HG03575 (cell line): ENCODE measurements at regions not wholly inside any gene's neighbourhood (a gene's known extent, or its start where the extent isn't known, plus 50 kb on each side); places are given as distances from the start of the nearest gene placed in this dataset.

Experiments used
- ATAC-seq: cut with Tn5 transposase; IDR thresholded peaks from one replicate; pipeline ENCODE4 v1.9.1; 2021; ENCODE audit not compliant: unreplicated experiment, insufficient number of reproducible peaks, low FRiP score; ENCODE audit errors: extremely low read depth

DNA sequence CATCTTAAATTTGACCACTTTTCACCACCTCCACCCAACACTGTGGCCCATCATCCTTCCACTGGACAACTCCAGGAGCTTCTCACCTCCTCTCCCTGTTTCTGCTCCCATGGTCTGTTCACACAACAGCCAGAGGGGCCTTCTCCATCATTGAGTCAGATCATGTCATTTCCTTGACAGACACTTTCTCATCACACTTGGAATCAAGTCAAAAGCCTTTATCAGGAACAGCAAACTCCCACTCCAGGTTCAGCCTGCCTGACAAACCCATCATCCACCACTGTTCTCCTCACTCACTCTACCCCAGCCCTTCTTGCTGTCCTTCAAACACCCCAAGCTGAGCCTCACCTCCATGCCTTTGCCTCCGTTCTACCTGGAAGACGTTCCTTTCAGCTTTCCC lies 78.4 kb upstream of the ADRA1B start:
- ATAC-seq = no peak

DNA sequence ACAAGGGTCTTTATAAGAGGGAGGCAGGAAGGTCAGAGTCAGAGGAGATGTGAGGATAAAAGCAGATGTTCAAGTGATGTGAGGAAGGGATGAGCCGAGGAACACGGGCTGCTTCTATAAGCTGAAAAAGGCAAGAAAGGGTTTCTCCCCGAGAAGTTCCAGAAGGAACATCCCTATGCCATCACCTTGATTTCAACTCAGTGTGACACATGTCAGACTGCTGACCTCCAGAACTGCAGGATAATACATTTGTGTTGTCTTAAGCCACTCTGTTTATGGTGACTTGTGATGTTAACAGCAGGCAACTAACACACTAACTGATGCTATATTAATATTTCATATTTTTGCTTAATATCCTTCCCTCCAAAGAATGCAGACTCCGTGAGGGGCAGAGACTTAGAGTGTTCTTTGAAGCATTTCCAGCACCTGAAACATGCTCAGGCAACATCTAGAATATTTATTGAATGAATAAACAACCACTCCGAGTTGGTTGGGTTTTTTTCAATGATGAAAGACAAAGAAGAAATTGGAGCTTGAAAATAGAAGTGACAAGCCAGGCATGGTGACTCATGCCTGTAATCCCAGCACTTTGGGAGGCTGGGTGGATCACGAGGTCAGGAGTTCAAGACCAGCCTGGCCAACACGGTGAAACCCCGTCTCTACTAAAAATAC lies 77.6 kb upstream of the ADRA1B start:
- no peak for ATAC-seq

DNA sequence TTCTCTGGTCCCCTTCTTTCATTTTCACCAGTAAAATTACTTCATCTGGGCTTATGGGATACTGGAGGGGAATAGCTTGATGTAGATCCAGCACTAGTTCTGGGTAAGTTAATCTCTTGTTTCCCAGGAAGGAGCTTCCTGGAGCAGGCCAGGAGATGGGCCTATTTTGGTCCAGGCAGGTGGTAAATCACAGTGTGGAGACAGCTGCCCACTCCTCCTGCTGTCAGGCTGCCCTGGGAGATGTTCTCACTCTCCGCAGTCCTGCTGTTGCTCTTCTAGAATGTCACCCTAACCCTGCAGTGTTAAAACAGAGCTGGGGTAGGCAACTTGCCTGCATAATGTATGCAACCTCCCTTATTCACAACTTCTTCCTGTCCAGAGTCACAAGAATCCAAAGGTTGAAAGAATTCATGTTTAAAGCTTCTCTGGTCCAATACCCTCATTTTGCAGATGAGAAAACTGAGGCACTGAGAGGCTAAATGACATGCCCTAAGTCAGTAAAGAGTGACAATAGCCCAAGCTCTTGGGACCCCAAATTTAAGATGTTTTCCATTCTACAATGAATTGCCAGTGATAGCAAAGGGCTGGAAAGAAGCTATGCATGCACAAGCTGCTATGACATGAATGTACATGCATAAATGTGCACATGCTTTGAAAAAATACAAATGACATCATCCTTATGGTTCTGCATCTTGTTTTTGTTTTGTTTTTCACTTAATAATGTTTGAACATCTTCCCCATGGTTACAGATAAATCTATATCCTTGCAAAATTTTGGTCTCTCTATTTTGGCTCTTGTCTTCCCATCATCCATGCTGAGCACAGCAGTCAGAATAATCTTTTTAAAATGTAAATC lies 71.8 kb upstream of the ADRA1B start:
- ATAC-seq = no peak

DNA sequence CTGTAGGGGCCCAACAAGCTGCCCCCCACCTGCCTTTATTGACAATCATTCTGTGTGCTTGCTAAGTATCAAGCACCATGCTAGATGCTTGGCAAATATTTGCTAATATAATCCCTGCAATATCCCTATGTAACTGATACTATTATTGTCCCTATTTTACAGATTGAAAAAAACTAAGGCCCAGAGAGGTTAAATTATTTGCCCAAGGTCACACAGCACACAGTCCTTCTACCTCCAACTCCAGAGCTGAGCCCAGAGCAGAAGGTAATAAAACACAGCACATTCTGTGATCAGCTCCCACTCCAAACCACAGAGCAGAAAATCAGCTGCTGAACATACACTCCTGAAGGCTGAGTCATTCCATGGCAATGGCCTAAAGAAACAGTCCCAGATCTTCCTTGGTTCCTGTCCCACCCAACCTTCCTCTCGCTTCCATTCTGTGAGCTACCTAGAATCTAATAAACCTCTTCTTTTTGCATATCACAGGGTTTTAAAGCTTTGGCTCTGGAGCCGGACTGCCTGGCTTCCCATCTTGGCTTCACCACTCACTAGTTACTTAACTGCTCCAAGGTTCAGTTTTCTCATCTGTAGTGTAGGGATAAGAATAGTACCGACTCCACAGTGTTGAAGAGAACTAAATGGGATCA lies 66.7 kb upstream of the ADRA1B start:
- ATAC-seq = no peak

DNA sequence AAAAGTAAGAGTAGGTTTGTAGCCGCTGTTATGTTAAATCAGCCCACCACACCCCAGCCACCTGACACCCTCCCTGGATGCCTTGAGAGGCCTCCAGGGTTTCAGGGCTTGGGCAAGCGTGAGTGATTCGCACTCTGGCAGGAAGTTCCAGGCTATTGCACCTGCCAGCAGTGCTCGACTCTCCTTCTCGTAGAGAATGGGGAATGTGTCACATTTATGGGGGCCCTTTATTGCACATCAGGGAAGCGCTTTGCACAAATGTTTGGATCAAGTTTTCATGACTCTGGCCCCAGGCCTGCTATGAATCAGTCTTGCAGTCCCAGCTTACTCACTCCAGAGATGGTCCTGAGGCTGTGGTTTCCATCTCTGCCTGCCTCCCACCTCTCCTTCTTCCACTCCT lies 66.1 kb upstream of the ADRA1B start:
- ATAC-seq = no peak

DNA sequence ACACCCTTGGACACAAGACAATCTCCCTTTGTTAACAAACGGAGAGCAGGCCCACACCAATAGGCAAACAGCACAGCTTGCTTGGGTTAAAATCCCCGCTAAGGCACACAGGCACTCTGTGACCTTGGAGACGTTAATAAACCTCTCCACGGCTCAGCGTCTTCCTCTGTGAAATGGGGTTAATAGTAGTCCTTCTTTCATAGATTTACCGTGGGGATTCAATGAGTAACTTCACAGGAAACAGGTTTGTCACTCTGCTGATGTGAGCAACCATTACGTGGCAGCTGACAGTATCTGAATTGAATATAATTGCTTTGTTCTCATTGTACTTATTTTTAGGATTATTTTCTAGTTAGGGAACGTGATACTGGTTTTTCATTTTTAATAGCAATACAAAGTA lies 65.2 kb upstream of the ADRA1B start:
- no peak for ATAC-seq

DNA sequence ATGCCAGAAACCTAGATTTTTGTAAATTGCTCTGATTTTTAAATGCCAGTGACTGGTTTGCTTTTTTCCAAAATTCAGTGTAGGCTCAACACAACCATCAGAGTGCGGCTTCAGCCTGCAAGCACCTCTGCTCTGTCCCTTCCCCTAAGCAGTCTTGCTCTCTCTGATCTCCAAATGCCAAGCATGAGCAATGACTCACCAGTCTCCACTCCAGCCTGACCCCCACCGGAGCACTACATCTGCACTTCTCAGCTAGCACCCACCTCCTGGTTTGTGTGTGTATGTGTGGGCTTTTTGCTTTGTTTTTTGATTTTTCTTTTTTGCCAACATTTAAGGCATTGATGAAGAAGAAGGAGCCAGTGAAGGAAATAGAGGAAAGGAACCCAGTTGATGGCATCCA lies 61.4 kb upstream of the ADRA1B start:
- no peak for ATAC-seq

DNA sequence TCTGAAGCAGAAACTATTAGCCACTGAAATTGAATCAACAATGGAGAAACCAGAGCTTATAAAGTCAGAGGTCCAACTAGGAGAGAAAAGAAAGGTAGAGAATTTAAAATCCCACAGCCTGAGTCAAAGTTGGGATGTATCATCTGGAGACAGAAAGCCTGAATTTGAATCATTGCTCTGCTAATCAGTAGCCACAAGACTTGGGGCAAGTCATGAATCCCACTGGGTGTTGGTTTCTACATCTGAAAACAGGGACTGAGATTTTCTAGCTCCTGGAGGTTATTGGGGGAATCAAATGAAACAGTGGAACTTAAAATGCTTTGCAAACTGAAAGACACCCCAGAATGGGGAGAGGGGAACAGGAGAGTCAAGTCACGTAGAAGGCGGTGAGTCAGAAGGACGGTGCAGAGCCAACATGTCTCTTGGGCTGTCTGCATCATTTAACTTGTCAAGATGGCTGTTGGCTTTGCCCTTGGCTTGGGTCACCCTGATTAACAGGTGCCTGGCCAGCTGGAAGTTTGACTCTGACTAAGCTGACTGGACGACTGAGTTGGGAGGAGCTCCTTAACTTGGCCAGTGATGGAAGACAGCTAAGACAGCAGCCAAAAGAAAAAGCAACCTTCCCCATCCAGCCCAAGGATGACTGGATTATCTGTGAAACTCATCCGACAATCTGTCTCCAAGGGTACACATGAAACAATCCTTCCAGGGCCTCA lies 60.6 kb upstream of the ADRA1B start:
- no peak for ATAC-seq

DNA sequence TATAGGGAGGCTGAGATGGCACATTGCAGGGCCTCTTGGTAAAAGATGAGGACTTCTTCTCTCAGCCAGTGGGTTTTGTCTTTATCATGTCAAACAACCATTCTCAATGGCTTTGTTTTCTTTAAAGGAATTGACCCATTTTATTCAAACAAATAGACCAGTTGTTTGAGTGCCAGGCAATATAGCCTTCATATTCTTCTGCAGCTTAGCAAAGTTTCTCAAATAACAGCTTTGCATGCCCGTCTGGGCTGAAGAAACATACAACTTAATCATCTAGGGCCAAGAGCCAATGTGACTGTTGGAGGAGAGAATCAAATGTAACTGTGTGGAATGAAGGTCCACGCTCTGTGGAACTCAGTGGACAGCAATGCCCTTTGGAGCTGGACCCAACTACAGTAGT lies 57.4 kb upstream of the ADRA1B start:
- ATAC-seq = no peak

DNA sequence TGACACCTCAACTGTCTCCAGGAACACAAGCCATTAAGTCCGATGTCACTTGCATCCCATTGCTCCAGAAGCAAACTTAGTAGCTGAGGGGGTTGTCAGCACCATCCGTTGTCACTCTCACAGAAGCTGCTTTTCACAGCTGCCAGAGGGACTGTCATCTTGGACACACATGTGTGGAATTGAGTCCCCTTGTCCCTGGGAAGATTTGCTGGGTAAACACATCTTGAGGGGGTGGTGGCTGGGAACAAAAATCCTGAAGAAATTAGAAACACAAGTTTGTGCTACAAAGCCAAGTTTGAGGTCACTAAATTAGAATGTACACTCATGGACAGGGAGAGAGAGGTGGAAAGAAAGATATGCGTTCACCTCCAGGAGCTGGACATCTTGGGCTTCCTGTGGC lies 55.2 kb upstream of the ADRA1B start:
- ATAC-seq = no peak

DNA sequence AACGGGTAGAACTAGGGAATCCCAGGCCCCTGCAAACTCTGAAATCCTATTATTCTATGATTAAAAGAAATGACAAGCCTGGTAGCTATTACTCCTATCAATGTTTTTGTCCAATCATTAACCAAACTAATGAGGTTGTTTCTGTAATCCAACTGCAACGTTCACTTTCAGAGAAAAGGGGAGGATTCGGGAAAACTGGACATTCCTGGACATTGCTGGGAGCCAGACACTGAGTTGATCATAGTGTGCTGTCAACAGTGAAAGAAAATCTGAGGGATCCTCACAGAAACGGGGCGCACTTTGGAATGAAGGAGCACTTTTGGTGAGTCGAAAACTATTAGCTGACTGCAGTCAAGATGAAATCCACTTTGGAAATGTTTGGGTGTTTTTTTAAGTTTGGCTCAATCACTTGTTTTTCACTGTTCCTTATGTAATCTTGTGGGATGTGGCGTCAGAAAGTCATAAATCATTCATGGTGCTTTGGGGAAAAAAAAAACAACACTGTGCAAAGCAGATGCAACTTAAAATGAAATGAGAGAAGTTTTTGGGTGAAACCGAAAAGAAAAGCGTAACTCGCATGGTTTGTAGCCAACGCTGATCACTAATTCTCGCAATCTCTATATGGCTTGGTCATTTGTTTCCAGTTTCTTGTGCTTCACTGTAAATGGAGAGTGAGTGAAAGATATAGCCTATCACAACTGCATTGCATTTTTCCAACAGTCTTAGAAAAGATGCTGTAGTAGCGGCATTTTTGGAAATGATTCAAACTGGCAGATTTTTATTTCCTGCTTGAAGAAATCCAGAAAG lies 51.2 kb upstream of the ADRA1B start:
- ATAC-seq = peak; percentile 64

DNA sequence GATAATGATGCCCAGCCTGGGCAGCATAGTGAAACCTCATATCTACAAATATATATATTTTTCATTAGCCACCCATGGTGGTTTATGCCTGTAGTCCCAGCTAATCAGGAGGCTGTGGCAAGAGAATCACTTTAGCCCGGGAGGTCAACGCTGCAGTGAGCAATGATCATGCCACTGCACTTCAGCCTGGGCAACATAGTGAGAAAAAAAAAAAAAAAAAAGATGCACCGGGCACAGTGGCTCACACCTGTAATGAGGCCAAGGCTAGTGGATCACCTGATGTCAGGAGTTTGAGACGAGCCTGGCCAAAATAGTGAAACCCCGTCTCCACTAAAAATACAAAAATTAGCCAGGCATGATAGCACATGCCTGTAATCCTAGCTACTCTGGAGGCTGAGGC lies 50.2 kb upstream of the ADRA1B start:
- no peak for ATAC-seq
